GM18517 (cell line): ENCODE measurements at regions not wholly inside any gene's neighbourhood (a gene's known extent, or its start where the extent isn't known, plus 50 kb on each side); places are given as distances from the start of the nearest gene placed in this dataset.
"Not testable (repeated sequence)": the region's sequence is repeated elsewhere in the genome, so short reads cannot be mapped to it uniquely, and the experiment has no call there.

Experiments used
- ATAC-seq: cut with Tn5 transposase; IDR thresholded peaks from one replicate; pipeline ENCODE4 v1.9.1; 2021; ENCODE audit warnings: mild to moderate bottlenecking, moderate library complexity; ENCODE audit not compliant: unreplicated experiment

DNA sequence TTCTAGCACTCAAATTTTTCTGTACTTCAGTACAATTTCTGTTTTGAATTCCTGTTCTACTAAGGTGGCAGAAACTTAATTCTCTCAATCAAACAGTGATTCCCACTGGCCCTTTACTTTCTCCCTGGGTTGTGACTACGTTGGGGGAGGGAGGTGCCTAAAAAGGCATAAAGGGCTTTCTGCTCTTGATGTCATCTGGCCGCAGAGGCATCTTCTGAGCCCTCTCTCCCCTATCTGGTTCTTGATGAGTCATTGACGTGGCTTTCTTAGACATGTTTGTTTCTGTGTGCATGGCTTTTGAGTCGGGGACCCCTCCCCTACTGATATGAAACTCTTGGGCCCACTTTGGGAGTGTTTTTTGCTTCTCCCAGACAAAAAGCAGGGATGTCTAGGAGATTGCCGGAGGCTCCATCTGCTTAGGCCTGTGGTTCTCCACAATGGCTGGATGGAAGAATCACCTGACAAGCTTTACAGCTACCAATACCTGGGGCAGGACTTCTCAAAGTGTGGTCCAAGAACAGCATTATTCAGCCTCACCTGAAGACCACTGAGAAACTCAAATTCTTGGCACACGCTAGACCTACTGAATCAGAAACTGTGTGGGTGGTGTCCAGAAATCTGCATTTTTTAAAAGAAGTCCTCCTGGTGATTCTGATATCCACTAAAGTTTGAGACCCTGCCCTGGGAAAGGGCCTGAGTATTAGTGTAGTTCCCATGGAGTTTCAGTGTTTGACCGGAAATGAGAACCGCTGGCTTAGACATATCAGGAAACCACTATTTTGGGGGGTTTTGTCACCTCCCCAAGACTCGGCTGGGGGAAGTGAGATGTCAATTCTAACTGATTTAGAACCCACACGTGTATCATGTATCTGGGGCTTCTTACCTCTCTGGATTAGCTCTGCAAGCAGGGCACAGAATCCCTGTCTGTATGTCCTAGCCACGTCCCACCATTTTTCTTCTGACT, 395.7 kb upstream of the PDE3A start:
- no peak for ATAC-seq

DNA sequence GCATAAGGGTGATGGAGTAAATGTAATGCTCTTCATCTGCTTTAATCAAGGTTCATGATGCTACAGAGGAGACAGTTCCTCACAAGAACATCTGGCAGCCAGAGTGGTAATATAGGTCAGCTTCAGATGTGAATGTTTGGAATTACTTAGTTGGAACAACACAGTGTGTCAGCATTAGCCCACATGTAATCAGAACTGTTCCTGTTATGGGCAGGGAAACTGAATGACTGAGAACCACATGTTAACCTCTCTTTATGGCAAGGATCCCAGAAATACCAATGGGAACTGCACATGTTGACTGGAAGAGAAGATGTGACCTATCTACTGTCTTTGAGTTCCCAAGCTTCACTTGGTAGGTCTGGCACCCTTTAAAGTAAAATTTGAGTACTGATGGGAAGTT, 390.1 kb upstream of the PDE3A start:
- ATAC-seq = no peak

DNA sequence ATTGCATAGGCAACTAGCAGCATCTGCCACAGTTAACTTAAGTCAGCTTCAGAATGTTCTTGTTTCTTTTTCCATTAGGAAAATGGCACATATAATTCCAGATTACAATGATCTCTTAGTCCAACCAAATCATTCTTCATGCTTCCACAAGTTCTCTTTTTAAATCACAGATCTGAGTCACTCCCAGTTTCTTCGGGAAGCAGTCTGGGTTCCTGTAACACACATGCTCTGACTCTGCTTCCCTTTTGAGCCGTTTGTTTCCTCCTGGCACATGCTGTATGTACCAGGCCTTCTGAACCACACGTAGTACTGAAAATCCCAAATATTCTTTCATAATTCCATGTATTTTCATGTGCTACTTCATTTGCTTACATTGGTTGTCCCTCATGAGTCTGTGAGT, 388.8 kb upstream of the PDE3A start:
- ATAC-seq = no peak

DNA sequence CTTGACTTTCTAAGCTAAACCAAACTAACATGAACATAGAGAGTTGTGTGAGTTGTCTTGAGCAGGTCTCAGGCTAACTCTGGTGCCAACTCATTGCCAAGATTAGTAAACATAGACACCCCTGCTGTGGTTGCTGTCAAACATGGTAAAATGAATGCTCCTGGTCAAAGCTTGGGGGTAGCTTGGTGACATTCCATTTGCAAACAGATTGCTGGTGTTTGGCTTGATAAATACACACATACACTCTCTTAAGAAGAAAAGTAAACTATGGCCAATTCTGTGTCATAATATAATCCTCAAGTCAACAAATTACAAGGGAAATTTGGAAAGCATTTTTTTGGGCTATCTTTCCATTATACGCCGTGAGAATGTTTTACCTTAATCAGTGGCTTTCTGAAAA, 386.4 kb upstream of the PDE3A start:
- ATAC-seq = no peak

DNA sequence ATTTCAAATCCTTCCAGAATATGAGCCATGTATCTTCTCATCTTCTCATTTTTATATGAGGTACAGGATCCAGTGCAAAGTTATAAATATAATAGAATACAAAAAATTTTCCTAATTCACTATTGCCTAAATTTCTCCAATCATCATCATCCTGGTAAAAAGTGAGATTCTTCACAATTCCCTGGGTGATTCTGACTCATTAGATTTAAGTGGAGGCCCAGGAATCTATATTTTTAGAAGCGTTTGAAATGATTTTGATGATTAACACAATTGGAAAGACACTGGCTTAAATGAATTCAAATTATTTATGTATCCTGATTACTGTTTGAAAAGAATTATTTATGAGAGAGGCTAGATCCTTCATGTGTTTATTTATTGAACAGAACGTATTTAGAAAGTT, 380.3 kb upstream of the PDE3A start:
- ATAC-seq = no peak

DNA sequence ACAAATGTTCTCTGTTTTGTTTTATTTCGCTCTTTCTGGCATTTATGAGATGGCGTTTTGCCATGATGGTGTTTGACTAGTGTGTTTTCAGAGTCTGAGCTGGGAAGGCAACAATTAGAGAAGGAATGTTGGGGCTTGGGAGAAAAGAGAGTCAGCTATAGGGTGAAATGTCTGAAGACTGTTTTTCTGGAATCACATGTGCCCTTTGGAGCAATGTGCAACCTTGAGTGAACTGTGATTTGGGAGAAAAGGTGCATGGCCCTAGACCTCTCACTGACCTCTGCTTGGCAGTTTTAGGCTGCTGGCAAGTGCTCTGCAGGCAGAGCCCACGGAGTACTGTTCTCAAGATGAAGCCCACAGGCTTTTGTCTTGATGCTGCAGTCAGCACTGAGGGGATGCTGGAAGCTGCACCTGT, 379.9 kb upstream of the PDE3A start:
- ATAC-seq = no peak

DNA sequence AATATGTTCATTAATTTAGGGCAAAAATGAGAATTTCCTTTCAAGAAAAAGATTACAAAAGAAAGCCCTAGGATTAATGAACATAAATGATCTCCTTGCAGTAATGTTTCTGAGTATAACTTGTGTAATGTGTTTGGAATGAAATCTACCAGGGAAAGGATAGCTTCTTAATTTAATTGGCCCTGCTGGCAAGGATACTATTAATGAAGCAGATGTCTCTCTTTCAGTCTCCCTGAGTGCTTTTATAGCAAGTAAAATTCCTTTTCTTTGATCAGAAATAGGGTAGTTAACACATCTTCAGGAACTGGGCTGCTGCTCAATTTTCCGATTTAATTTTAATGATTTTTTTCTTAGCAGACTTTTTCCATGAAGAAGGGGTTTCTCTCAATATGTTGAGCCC, 379.4 kb upstream of the PDE3A start:
- ATAC-seq = no peak

DNA sequence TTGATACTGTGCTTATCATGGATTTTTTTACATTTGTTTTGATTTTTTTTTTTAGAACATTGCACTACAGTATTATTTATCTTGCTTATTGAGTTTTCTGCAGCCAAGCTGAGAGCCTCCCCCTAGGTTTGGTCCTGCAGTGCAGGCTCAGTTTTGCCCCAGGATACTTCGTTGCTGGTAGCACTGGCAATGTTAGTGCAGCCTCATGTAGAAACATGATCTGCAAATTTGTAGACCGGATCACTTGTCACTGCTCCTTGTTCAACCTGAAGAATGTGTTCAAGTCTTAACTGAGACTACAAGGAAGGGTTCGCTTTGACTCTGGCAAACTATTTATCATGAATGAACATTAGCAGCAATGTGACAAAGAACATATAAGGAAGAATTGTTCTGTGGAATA, 377.2 kb upstream of the PDE3A start:
- no peak for ATAC-seq

DNA sequence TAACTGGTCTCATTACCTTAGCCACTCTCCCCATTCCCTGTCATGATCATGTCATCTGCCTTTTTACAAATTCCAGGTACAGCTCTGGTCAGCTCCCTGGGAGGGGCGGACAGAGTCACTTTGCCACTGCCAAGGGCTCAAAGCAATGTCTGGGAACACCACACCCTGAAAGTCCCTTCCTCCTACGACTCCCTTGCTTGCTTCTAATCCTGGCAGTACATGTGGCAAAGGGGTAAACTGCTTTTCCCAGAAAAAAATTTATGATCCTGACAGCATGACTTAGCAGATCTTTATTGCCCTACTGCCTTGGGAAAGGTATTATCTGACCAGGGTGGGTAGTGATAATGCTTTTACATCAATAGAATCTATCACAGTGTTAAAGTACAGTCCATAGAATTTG, 376.0 kb upstream of the PDE3A start:
- ATAC-seq = no peak

DNA sequence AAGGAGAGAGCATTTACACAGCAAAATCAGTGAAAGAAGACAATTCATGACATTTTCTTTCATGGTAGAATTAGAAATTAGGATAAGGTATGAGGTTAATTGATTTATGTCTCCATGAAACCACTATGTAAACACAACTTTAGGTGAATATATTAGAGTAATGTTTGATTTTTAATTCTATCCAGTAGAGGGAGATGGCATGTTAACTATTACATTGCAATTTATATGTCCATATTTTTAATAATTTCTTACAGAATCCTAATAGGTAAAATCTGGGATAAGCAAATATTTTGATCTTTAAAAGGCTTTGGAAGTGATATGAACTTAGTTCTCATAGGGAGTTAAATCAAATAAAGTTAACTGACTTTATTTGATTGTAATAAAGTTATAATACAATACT, 373.4 kb upstream of the PDE3A start:
- no peak for ATAC-seq

DNA sequence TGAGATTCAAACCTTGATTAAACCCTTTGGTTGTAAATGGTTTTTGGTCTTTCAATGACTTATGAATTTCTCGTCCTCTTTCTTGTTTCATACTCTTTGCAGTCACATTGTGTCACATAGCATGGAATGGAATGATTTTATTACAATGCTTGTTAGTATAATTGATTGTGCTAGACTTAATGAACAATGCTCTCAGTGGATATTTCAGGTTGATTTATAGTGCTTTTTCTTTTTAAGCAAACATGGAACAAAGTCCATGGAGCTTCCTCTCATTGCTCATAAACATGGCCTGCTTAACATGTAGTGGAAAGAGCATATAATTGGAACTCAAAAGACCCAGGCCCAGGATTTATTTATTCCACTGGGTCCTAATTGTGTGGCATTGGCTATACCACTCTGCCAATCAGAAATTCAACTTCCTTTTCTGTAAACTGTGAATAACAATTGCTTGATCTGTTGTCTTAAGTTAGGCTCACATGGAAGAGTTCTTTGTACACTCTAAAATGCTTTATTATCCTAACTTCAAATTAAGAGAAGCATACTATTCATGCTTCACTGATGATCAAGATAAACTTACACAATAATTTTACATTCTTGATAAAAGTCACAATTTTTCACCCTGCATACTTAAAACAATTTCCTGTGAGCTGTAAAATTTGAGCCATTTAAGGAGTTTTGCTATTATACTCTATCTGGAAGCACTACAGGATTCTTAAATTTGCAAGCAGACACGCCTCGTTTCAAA, 370.5 kb upstream of the PDE3A start:
- ATAC-seq = no peak

DNA sequence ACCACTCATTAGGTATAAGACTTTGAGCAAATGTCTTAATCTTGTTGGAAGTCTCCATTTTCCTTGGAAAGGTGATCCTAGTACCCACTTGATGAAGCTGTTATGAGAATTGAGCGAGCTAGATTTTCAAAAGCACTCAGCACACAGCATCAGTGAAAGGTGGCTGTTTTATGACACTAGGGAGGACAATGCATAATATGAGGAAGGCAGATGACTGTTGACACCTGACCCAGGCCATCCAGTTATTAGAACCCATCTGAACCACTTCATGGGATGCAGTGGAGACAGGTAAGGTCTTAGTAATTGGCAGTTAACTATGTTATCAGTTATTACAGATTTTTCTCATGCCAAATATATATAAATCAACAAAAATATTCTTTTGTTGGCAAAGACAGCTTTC, 369.9 kb upstream of the PDE3A start:
- ATAC-seq = no peak

DNA sequence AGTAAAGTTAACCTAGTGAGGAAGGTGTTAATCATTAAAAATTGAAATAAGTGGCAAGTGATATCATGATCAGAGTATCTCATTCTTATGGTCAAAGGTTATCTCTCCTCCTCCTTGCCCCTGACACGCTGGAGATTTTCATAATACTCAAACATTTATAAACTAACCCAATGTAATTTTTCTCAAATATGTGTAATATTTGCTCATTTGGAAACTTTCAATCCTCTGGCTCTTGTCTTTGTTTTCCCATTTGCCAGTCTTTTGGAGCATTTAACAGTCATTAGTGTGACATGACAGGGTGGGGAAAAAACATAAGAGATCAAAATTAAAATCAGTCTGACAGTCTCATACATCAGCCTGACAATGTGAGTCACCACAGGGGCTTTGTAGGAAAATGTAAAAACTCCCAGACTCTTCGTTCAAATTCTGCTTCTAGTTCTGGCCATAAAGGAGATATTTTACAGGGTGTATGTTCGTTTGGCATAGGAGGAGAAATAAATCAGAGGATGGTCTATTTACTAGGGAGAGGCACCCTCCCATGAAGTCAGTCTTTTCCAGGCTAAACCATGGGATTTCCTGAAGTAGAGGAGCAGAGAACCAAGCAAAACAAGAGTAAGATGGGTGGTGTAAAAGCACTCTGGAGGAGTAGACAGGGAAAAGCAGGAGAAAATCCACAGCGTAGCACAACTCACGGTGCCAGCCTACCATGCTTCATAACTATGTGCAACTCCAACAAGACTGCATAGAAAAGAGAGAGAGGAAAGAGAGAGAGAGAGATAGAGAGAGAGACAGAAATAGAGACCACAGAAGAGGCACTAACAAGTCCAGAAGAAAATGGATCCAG, 369.2 kb upstream of the PDE3A start:
- no peak for ATAC-seq

DNA sequence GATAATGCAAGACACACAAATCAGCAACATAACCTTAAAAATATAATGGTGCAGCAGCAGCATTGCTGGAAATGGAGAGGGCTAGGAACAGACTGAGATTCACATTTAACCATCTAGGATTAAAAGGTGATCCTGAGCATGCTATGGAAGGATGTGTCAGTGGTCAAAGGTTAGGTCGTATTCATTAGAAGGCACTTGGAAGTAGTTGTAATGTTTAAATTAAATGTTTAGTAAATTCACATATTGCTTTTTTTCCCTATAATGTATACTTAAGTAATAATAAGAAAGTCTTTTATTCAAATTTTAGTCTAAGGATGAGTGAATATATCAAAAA, 368.6 kb upstream of the PDE3A start:
- ATAC-seq = no peak

DNA sequence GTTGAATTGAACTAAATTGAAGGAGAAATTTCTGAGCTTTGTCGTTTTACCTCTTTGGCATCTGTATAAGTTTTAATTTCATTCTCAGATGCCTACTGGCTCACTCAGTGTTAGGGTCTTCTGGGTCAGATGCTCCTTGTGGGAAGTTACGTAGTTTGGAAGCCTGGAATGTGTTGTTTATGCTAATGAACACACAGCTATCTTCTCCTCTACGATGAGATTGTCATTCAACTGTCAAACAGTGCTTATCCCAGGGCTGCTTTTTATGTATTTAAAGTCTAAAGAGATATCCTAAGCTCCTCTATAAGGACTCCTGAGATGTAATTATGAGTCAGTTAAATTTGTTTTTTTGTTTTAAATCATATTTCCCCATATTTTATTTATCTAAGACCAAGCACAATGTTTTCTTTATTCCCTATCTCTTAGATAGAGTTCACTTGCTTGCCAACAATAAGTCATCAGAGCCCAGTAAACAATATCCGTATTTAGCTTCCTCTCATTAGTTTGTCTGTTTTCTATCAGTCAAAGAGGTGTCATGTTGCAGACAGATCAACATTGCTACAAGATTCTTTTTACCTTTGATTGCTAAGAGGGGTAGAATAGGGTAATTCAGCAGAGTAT, 368.0 kb upstream of the PDE3A start:
- no peak for ATAC-seq

DNA sequence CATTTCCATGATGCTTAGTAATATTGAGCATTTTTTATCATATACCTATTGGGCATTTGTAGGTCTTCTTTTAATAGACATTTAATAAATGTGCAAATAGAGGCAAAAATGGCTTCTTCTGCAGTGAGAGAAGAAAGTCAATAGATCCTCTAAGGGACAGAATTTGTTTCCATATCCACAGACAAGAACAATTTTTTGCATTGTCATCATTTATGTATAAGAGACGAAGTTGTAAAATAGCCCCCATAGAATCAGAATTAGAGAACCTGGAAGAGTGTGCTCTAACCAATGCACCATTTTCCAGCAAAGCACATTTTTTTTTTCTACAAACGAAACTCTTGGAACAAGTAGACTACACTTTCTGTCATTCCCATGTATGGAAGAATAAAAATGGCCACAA, 365.1 kb upstream of the PDE3A start:
- ATAC-seq = no peak

DNA sequence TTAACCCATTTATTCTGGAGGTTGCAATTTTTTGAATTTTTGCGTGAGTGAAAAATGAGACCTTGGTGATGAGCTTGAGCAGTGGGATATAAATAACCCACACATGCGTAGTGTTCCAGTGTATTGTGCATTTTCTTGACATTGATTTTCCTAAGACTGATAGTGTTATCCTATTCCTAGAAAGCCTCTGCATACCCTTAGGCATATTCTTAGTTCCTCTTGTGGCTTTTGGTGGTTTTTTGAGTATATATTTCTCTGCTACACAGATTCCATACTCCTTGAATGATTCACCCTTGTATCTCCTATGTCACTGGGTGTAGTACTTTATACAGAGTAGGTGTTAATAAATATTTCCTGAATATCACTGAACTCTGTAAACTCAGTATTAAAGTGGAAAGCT, 363.4 kb upstream of the PDE3A start:
- no peak for ATAC-seq

DNA sequence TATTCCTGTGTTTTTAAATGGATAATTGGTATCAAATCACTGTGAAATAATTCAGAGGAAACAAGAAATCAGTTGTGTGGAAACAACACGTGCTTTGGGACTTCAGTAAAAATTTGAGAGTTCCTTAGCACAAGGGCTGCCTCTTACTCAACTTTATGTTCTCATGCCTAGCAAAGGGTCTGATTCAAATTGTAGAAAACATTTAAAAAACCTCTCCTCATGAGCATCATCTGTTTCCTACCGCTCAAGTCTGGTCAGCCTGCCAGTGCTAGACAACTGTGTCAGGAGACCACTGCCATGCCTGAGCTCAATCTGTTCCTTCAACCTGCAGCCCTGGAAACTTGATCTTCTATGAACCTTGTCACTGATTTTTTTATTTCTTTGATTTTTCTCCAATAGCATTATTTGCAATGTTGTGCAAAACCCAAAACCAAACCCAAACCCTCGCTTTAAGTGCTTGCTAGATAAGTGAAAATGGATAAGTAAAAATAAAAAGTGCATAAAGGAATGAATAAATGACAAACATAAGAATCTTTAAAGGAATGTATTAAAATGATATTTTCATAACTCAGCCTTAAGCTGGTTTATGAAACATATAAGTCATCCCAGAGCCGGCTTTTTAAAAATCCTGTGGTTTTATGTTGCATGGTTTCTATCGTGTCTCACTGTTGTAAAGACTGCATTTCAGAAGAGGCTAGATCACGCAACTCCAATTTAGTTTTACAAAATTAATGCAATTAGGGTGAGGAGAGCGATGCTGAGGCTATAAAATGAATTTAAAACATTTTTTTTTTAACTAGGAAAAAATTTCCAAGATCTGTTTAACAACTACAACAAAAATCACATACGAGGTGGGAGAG, 361.2 kb upstream of the PDE3A start:
- ATAC-seq = no peak

DNA sequence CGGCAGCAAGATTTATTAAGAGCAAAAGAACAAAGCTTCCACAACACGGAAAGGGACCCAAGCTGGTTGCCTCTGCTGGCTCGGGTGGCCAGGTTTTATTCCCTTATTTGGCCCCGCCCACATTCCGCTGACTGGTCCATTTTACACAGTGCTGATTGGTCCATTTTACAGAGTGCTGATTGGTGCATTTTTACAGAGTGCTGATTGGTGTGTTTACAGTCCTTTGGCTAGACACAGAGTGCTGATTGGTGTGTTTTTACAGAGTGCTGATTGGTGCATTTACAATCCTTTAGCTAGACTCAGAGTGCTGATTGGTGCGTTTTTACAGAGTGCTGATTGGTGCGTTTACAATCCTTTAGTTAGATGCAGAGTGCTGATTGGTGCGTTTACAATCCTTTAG, 358.4 kb upstream of the PDE3A start:
- not testable (repeated sequence) for ATAC-seq

DNA sequence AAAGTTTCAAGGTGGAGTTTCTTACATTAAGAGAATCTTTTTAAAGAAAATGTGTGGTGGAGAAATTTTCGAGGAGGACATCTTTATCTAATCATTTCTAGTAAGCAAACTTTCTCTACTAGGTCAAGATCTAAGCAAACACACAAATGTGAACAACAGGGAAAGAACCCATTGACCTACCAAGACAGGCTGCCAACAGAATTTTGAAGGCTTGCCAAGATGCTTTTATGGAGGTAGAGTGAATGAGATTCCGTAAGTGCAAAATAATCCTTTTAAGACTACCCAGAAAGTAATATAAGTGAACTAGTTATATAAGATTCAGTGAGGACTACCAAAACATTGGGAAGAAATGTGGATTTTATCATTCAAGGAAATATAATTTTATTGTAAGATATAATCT, 357.1 kb upstream of the PDE3A start:
- ATAC-seq = no peak
